Mesenchymal stem cell (in vitro differentiated cells and primary cell): ENCODE measurements at regions not wholly inside any gene's neighbourhood (a gene's known extent, or its start where the extent isn't known, plus 50 kb on each side); places are given as distances from the start of the nearest gene placed in this dataset.

Experiments
- DNase-seq: peaks from one replicate; pipeline ENCODE4 v3.0.0-alpha.2; 2013
- H2AFZ ChIP-seq: one replicate; pipeline ENCODE4 v1.6.1; 2013; ENCODE audit warnings: low read depth, mild to moderate bottlenecking, control low read depth, inconsistent platforms, low read length, moderate library complexity
- H2AK5ac ChIP-seq: 2 replicates; pipeline ENCODE4 v1.6.1; 2013; ENCODE audit warnings: low read length, moderate library complexity, mild to moderate bottlenecking, inconsistent platforms; ENCODE audit not compliant: severe bottlenecking
- H2BK120ac ChIP-seq: one replicate; pipeline ENCODE4 v1.6.1; 2013; ENCODE audit warnings: low read depth, mild to moderate bottlenecking, inconsistent platforms, low read length, moderate library complexity
- H2BK12ac ChIP-seq, 2 experiments: one replicate each; pipeline ENCODE4 v1.6.1; 2013; ENCODE audit warnings: inconsistent platforms in 2 of 2, low read length in 2 of 2, mild to moderate bottlenecking in 2 of 2, moderate library complexity in 2 of 2, control low read depth in 1 of 2
- H2BK15ac ChIP-seq: one replicate; pipeline ENCODE4 v1.6.1; 2013; ENCODE audit warnings: mild to moderate bottlenecking, low read depth, inconsistent platforms; ENCODE audit not compliant: poor library complexity, severe bottlenecking
- H2BK5ac ChIP-seq: 2 replicates; pipeline ENCODE4 v1.6.1; 2013; ENCODE audit warnings: low read depth, mild to moderate bottlenecking, low read length, control low read depth, inconsistent platforms; ENCODE audit not compliant: poor library complexity, severe bottlenecking
- H3K14ac ChIP-seq, 2 experiments: one replicate each; pipeline ENCODE4 v1.6.1; 2013; ENCODE audit warnings: inconsistent platforms in 2 of 2, low read length in 2 of 2, control low read depth in 1 of 2, mild to moderate bottlenecking in 1 of 2, moderate library complexity in 1 of 2
- H3K18ac ChIP-seq, 2 experiments: one replicate each; pipeline ENCODE4 v1.6.1; 2013; ENCODE audit warnings: inconsistent platforms in 2 of 2, low read length in 2 of 2, control low read depth in 1 of 2, low read depth in 1 of 2, mild to moderate bottlenecking in 1 of 2
- H3K23ac ChIP-seq, 2 experiments: one replicate each; pipeline ENCODE4 v1.6.1; 2013; ENCODE audit warnings: inconsistent platforms in 2 of 2, low read length in 2 of 2, mild to moderate bottlenecking in 2 of 2, moderate library complexity in 2 of 2, control low read depth in 1 of 2
- H3K27ac ChIP-seq: 2 replicates; pipeline ENCODE4 v1.5.1; 2013; ENCODE audit warnings: mild to moderate bottlenecking, moderate library complexity, low read length, control low read depth, inconsistent platforms; ENCODE audit not compliant: poor library complexity, severe bottlenecking
- H3K27me3 ChIP-seq, 2 experiments: 2 replicates each; pipeline versions ENCODE4 v1.6.1 to v1.7.0; 2013; ENCODE audit warnings: low read length in 2 of 2, mild to moderate bottlenecking in 2 of 2, moderate library complexity in 2 of 2, control low read depth in 1 of 2, inconsistent platforms in 1 of 2; ENCODE audit not compliant: control insufficient read depth in 1 of 2, insufficient read depth in 1 of 2
- H3K36me3 ChIP-seq, 2 experiments: 2 replicates each; pipeline versions ENCODE4 v1.6.1 to v1.7.0; 2013; ENCODE audit warnings: low read length in 2 of 2, control low read depth in 1 of 2, inconsistent platforms in 1 of 2, low read depth in 1 of 2, mild to moderate bottlenecking in 1 of 2; ENCODE audit not compliant: insufficient read depth in 2 of 2, control insufficient read depth in 1 of 2
- H3K4ac ChIP-seq, 2 experiments: one replicate each; pipeline ENCODE4 v1.6.1; 2013; ENCODE audit warnings: inconsistent platforms in 2 of 2, low read length in 2 of 2, mild to moderate bottlenecking in 2 of 2, moderate library complexity in 2 of 2, control low read depth in 1 of 2, low read depth in 1 of 2
- H3K4me1 ChIP-seq: 2 replicates; pipeline ENCODE4 v1.6.1; 2013; ENCODE audit warnings: low read depth, low read length, control low read depth; ENCODE audit not compliant: control insufficient read depth, insufficient read depth
- H3K4me2 ChIP-seq: 2 replicates; pipeline ENCODE4 v1.6.1; 2013; ENCODE audit warnings: low read length, mild to moderate bottlenecking, inconsistent platforms; ENCODE audit not compliant: poor library complexity, severe bottlenecking
- H3K4me3 ChIP-seq, 2 experiments: 2 replicates each; pipeline versions ENCODE4 v1.5.1 to v1.7.0; 2013; ENCODE audit warnings: low read length in 2 of 2, mild to moderate bottlenecking in 2 of 2, control low read depth in 1 of 2, low read depth in 1 of 2; ENCODE audit not compliant: insufficient read depth in 1 of 2
- H3K79me1 ChIP-seq: replicated peaks from 2 replicates; pipeline ENCODE4 v1.6.1; 2013; ENCODE audit warnings: mild to moderate bottlenecking, control low read depth, low read length, inconsistent platforms; ENCODE audit not compliant: poor library complexity, severe bottlenecking
- H3K9ac ChIP-seq: 2 replicates; pipeline ENCODE4 v1.7.0; 2013; ENCODE audit warnings: mild to moderate bottlenecking, low read length, moderate library complexity
- H3K9me3 ChIP-seq: 2 replicates; pipeline ENCODE4 v1.7.0; 2013; ENCODE audit warnings: mild to moderate bottlenecking, low read length; ENCODE audit not compliant: control insufficient read depth
- H4K8ac ChIP-seq: one replicate; pipeline ENCODE4 v1.6.1; 2013; ENCODE audit warnings: inconsistent platforms, mild to moderate bottlenecking, low read length, moderate library complexity
- H4K91ac ChIP-seq: one replicate; pipeline ENCODE4 v1.6.1; 2013; ENCODE audit warnings: mild to moderate bottlenecking, low read length, inconsistent platforms
- WGBS: methylation state at CpG from one replicate; pipeline ENCODE4 v1.1.7; 2013; ENCODE audit warnings: mixed read lengths; 5-methylcytosine and 5-hydroxymethylcytosine counted together

GRCh38 chr4:120977435-120977997 is 55.0 kb upstream of the PRDM5 start:
- Histone ChIP-seq H3K23ac (no peak overlapping the region), H3K9me3 (no peaks in the 10 kb centered on the region), H2BK15ac (no peak overlapping the region), H3K4me1 (no peaks in the 10 kb centered on the region), H3K9ac (no peak overlapping the region), H3K27me3 (no peaks in the 10 kb centered on the region), H4K8ac (no peak overlapping the region), H3K14ac (no peak overlapping the region), H2BK120ac (no peak overlapping the region), H3K4me2 (no peak overlapping the region), H4K91ac (no peak overlapping the region), H2AFZ (no peak overlapping the region), H3K36me3 (no peaks in the 10 kb centered on the region), H3K79me1 (no peaks in the 10 kb centered on the region), H3K18ac (no peak overlapping the region), H3K27ac (no peak overlapping the region), H3K4me3 (no peak overlapping the region), H2BK12ac (no peak overlapping the region), H3K4ac (no peak overlapping the region), H2BK5ac (no peak overlapping the region), H2AK5ac (no peak overlapping the region)
- peak; percentile 57 for DNase-seq
- WGBS = 81% methylated on average over 2 of the region's 2 CpGs

DNA sequence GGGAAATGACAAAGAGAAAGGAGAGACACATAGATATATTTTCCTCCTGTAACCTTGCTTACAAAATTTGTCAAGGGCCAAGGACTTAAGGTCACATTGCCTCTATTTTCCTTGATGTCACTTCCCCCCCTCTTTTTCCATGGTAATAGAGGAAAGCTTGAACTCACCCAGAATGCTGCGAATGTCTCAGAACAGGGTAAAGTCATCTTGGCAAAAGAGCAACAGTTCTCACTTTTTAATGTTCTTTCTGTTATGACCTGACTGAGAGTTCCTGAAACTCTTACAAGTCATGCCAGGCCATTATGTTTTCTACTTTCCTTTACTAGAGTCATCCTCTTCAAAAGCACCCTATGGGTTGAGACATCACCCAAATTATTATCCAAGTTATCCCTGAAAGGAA is 50.7 kb upstream of the PRDM5 start:
- Histone ChIP-seq H3K4me3 (no peak overlapping the region), H3K79me1 (no peaks in the 10 kb centered on the region), H2BK12ac (no peak overlapping the region), H2AK5ac (no peak overlapping the region), H3K4me1 (no peaks in the 10 kb centered on the region), H3K27ac (no peak overlapping the region), H3K36me3 (no peaks in the 10 kb centered on the region), H2BK120ac (no peak overlapping the region), H3K9me3 (no peaks in the 10 kb centered on the region), H3K27me3 (no peaks in the 10 kb centered on the region), H3K4ac (no peak overlapping the region), H2BK15ac (no peak overlapping the region), H2BK5ac (no peak overlapping the region), H3K14ac (no peak overlapping the region), H4K91ac (no peak overlapping the region), H3K4me2 (no peak overlapping the region), H3K9ac (no peak overlapping the region), H4K8ac (no peak overlapping the region), H2AFZ (no peak overlapping the region), H3K18ac (no peak overlapping the region), H3K23ac (no peak overlapping the region)
- 100% methylated on average over 1 of the region's 1 CpG for WGBS
- DNase-seq = no peak
